HG03064 (cell line): ENCODE measurements at regions not wholly inside any gene's neighbourhood (a gene's known extent, or its start where the extent isn't known, plus 50 kb on each side); places are given as distances from the start of the nearest gene placed in this dataset.

Experiments
- ATAC-seq: cut with Tn5 transposase; IDR thresholded peaks from one replicate; pipeline ENCODE4 v1.9.1; 2021; ENCODE audit warnings: low read depth; ENCODE audit not compliant: unreplicated experiment

DNA sequence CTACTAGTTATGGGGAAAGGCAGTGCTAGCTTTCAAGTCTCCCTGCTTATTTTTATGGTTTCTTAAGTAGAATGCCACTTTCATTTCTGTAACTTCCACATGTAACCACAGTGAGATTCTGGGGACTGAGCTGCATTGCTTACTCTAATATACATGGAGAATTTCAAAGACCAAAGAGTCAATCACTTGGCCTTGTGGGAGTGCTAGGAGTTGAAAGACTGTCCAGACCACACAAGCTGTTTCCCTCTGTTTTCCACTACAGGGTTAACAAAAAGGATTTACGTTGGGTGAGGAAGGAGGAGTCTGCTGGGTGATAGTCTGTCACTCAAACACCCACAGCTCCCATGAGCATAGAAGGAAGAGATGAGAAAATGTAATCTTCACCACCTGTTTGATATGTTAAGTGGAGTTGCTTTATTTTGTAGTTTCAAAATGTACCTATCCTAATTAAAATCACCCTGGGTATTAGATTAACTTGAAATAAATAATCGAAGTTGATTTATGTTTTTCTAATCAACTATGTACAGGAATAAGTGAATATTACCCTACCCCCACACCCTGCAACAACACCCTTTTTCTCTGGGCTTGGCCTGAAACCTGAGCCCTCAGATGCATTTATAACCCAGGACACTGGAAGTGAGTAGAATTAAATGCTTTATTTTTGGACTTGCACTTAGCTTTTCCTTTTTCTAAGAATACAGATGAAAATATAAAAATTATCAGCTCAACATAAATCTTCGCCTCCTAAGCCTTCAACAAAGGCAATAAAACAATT, 225.8 kb upstream of the SLC10A2 start:
- no peak for ATAC-seq

DNA sequence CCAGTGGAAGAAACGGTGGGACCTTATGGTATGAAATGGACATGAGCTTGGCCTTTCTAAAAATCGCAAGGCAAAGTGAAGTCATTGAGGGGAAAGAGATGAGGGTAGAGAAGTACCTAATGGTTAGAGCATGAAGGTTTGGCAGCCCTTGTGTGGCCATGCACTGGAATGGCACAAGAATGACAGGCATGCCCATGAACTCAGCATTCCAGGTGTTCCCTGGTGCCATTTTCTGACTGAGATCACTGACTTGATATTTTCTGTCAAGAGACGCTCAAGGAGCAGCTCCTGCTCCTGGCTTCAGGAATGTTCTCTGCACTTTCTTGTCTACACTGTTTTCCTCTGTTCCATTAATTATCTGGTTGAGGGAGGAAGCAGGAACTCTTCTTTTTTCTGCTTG, 225.0 kb upstream of the SLC10A2 start:
- no peak for ATAC-seq

GRCh38 chr13:103289681-103290080, 223.5 kb upstream of the SLC10A2 start:
- no peak for ATAC-seq

GRCh38 chr13:103288114-103288513, 221.9 kb upstream of the SLC10A2 start:
- ATAC-seq, result no peak

GRCh38 chr13:103287659-103288058, 221.4 kb upstream of the SLC10A2 start:
- no peak for ATAC-seq

DNA sequence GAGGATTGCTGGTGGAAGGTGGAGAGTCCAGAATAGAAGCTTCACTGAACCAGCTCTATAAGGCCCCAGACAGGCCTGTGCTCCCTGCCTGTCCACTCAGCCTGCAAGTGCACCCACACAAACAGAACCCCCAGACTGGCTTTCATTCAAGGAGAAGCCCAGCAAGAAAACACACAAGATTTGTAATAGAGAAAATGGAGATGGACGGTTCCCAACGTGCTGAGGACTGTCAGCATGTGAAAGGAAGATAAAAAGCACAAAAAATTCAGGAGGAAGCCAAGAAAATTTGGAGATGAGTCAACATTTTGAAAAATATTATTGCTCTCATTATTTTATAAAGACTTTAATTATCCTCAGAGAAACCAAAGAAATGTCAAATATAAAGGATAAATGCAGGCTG, 218.2 kb upstream of the SLC10A2 start:
- ATAC-seq, result no peak

- no peak for ATAC-seq
Observed at GRCh38 chr13:103283451-103283820, 217.2 kb upstream of the SLC10A2 start.

DNA sequence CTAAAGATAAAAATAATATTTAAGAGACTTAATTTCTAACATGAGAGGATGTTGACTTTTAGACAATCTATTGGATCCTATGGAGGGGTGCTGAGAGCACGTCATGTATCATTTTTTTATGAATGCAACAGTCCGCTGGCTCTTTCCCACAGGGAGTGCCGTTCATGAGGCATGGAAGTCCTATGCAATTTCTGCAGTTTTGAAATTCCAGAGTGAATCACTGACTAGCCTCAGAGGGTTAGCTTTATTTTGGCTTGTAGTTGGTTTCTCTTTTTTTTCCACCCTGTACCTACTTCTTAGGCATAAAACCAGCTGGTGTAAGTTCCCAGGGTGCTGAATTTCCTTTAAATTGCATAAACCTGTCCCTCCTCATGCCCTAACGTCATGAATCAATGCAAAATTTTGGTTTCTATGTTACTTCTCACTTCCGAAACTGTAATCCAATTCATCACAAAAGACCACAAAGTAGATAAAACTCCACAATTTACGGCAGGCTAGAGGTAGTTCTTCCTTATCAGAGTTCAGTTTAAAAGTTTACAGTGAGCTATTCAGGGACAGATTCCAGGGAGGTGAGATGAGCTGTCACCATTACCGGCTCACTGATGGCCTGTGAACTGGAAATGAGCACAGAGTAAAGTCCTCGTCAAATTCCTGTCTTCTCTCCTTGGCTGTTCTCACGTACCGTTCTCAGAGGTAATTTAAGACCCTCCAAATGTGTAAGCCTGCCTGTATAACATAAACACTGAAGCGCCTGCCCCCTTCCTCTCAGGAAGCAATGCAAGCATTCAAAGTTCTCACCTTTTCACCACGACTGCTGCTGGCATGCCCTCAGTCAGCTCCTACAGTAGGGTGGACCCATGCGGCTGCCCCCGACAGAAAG, 216.6 kb upstream of the SLC10A2 start:
- no peak for ATAC-seq

- no peak for ATAC-seq
Observed at GRCh38 chr13:103277959-103278694, 211.9 kb upstream of the SLC10A2 start.

GRCh38 chr13:103276775-103277498, 210.7 kb upstream of the SLC10A2 start:
- peak; percentile 94 for ATAC-seq

- no peak for ATAC-seq
Observed at GRCh38 chr13:103275722-103276121, 209.5 kb upstream of the SLC10A2 start.

DNA sequence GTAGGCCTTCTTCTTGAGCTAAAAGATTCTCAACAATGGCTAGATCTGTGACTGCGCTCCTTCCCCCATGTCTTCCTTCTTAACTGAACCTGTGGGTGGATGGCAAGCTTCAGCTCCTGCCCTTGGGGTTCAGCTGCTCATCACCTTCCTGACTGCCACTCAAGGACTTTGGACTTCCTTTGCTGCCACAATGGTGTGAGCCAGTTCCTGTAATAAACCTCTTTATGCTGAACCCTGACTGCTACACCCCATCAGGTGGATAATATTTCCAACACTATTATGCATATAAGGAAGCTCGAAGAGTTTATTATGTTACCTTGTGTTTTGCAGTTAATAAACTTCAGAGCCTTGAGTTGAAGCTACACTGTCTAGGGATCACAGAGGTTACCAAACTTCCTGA, 208.9 kb upstream of the SLC10A2 start:
- no peak for ATAC-seq

DNA sequence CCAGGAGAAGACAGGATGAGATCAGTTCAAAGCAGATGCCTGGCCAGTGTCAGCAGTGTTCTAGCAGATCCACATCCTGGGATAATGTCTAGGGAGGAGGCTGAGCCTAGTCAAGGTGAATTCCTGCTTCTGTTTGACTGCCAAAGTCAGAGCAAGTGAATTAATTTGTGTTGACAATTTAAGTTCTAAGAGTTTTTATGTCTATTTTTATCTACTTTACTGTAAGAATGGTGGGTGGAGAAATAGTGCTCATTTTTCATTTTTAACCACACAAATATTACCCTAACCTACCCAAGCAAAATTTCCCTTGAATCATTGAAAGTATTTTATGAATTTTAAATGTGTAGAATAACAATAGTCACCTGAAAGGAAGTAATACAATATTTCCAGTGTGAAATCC, 207.6 kb upstream of the SLC10A2 start:
- no peak for ATAC-seq

DNA sequence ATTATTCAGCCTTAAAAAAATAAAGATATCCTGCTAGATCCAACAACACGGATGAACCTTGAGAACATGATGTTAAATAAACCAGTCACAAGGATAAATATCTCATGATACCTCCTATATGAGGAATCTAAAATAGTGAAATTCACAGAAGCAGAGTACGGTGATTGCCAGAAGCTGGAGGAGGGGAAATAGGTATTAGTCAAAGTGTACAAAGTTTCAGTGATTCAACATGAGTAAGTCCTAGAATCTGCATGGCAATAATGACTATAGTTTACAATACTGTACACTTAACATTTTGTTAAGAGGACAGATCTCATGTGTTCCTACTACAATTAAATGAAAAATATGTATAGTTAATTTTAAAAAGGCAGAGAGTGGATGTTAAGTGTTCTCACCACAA, 206.6 kb upstream of the SLC10A2 start:
- ATAC-seq, result no peak

DNA sequence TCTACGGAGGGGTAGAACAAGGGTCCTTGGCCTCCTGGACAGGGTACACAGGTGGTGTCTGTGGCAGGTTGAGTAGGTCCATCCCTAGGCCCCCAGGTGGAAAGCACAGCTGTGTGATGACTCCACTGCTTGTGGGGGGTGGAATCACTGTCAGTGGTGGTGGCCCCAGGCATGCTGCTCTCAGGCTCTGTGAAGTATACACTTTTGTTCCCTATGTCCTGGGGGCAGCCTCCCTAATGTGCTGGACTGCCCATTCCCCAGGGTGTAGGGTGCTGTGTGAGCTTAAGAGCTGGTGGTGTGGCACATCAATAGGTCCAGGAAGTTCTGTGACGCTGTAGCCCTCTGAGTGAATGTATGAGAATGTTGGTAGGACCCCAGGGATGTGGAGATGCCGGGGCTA, 197.2 kb upstream of the SLC10A2 start:
- ATAC-seq, result no peak

GRCh38 chr13:103255587-103256301, 189.5 kb upstream of the SLC10A2 start:
- ATAC-seq, result no peak

GRCh38 chr13:103250071-103250470, 183.9 kb upstream of the SLC10A2 start:
- ATAC-seq, result no peak

DNA sequence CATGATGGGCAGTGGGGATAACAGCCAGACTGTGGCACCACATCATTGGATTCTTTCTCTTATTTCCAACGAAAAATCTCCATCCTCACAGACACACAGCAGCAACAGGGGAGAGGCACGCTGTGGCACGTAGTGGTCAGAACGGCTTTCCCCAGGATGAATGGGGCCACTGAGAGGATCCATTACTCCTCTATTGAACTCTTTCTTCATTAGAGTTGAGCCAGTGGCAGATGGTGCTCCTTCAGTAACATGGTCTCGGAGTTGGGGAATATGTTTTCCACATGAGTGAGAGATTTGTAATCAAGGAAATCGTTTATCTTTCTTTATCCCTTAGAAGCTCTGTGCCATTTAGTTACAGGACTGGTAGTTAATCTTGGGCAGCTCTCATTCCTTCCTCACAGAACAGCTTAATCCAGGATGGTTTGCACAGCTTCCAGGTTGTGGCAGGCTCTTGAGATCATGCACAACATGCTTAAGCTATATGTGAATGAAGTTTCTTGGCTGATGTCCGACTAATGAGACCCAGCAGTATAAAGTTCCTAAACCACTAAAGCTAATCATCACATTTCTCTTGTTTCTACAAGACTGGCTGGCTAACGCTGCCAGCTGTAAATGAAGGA, 180.5 kb upstream of the SLC10A2 start:
- ATAC-seq, result no peak

GRCh38 chr13:103243495-103243894, 177.3 kb upstream of the SLC10A2 start:
- no peak for ATAC-seq
